ENCODE measurements at regions not wholly inside any gene's neighbourhood (a gene's known extent, or its start where the extent isn't known, plus 50 kb on each side); places are given as distances from the start of the nearest gene placed in this dataset.
"Not testable (repeated sequence)": the region's sequence is repeated elsewhere in the genome, so short reads cannot be mapped to it uniquely, and the experiment has no call there.

DNA sequence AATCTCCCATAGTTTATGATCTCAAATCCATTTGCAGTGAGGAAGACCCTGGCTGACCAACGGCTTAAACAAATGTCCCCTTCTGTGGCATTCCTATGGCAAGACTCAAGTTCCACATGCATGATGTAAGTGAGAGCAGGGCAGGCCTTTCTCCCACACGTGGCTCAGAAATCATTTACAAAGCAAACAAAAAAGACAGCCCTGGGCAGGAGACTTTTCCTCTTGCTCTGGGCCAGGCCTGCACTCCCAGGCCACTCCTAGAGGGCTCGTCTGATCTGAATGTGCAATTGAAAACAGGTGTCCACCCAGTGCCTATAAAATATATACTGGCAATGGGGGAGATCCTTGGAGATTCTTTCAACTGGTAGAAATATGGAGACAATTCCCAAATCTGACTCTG, 123.1 kb downstream of the DMRT2 start:
- Mint-ChIP-seq H3K27ac (ENCODE audit: unreplicated experiment) (no peak overlapping the region), H3K36me3 (ENCODE audit: unreplicated experiment) (no peaks in the 10 kb centered on the region), H3K4me3 (ENCODE audit: unreplicated experiment) (no peak overlapping the region), H3K4me1 (ENCODE audit: unreplicated experiment) (no peaks in the 10 kb centered on the region), H3K9me3 (ENCODE audit: unreplicated experiment) (peaks cover 16% of the 10 kb centered on the region), H3K27me3 (ENCODE audit: unreplicated experiment) (no peaks in the 10 kb centered on the region)
- TF ChIP-seq CTCF (IDR thresholded peaks at IDR 0.05), result no peak
- DNase-seq (ENCODE audit: extremely low spot score, unreplicated experiment), result no peak

DNA sequence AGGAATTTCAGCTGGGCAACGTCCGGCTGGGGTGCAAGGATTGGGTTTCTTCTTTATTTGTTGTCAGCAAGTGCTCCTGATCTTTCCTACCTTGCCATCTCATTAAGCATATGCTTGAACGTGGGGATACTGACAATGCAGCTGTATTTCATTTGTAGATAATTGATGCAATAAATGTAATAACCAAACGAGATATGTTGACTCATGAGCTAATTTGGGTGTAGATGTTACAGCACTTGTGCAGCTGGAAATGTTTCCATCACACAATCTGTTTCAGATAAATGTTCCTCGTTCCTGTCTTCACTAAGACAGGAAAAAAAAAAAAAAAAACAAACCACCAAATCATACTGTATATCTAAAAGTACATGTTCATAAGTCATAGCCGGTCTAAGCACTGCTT, 123.8 kb downstream of the DMRT2 start:
- Mint-ChIP-seq H3K27ac (ENCODE audit: unreplicated experiment) (no peak overlapping the region), H3K4me3 (ENCODE audit: unreplicated experiment) (no peak overlapping the region), H3K9me3 (ENCODE audit: unreplicated experiment) (peaks cover 13% of the 10 kb centered on the region), H3K4me1 (ENCODE audit: unreplicated experiment) (no peaks in the 10 kb centered on the region), H3K27me3 (ENCODE audit: unreplicated experiment) (no peaks in the 10 kb centered on the region), H3K36me3 (ENCODE audit: unreplicated experiment) (no peaks in the 10 kb centered on the region)
- no peak for DNase-seq (ENCODE audit: extremely low spot score, unreplicated experiment)
- TF ChIP-seq CTCF (IDR thresholded peaks at IDR 0.05), result no peak

DNA sequence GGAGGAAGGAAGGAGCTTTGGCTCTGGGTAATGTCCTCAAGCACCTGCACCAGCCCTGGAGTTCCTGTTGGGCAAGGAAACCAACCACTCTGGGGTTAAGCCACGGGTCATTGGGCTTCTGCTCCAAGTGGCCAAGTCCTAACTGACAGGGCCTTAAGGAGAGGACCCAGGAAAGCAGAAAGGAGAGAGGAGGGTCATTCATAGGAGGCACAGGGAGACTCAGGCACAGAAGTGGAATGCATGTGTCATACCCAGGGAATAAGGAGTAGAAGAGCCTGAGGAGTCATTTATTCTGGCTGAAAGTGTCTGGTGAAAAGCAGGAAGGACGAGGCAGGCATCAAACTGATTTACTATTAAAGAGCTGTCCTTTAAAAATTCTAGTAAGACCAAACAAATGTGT, 129.2 kb downstream of the DMRT2 start:
- no peak overlapping the region for H3K4me3 Mint-ChIP-seq (ENCODE audit: unreplicated experiment)
- no peak overlapping the region for H3K27ac Mint-ChIP-seq (ENCODE audit: unreplicated experiment)
- peaks cover 17% of the 10 kb centered on the region for H3K9me3 Mint-ChIP-seq (ENCODE audit: unreplicated experiment)
- H3K4me1 Mint-ChIP-seq (ENCODE audit: unreplicated experiment), result no peaks in the 10 kb centered on the region
- TF ChIP-seq CTCF (IDR thresholded peaks at IDR 0.05), result no peak
- DNase-seq (ENCODE audit: extremely low spot score, unreplicated experiment), result no peak
- H3K36me3 Mint-ChIP-seq (ENCODE audit: unreplicated experiment), result no peaks in the 10 kb centered on the region
- no peaks in the 10 kb centered on the region for H3K27me3 Mint-ChIP-seq (ENCODE audit: unreplicated experiment)

- H3K27me3 Mint-ChIP-seq (ENCODE audit: unreplicated experiment), result no peaks in the 10 kb centered on the region
- peaks cover 34% of the 10 kb centered on the region for H3K9me3 Mint-ChIP-seq (ENCODE audit: unreplicated experiment)
- no peak for TF ChIP-seq CTCF (IDR thresholded peaks at IDR 0.05)
- no peaks in the 10 kb centered on the region for H3K4me1 Mint-ChIP-seq (ENCODE audit: unreplicated experiment)
- H3K4me3 Mint-ChIP-seq (ENCODE audit: unreplicated experiment), result no peak overlapping the region
- no peak for DNase-seq (ENCODE audit: extremely low spot score, unreplicated experiment)
- H3K27ac Mint-ChIP-seq (ENCODE audit: unreplicated experiment), result no peak overlapping the region
- no peaks in the 10 kb centered on the region for H3K36me3 Mint-ChIP-seq (ENCODE audit: unreplicated experiment)
Measured at GRCh38 chr9:1184146-1184545, 134.0 kb downstream of the DMRT2 start.

- H3K27me3 Mint-ChIP-seq (ENCODE audit: unreplicated experiment); DNase-seq (ENCODE audit: extremely low spot score, unreplicated experiment); H3K27ac Mint-ChIP-seq (ENCODE audit: unreplicated experiment); H3K4me1 Mint-ChIP-seq (ENCODE audit: unreplicated experiment); H3K4me3 Mint-ChIP-seq (ENCODE audit: unreplicated experiment); H3K36me3 Mint-ChIP-seq (ENCODE audit: unreplicated experiment): not testable (repeated sequence)
- H3K9me3 Mint-ChIP-seq (ENCODE audit: unreplicated experiment), result peaks cover 31% of the 10 kb centered on the region
Measured at GRCh38 chr9:1187137-1187536, 137.0 kb downstream of the DMRT2 start.

- H3K9me3 Mint-ChIP-seq (ENCODE audit: unreplicated experiment), result peaks cover 12% of the 10 kb centered on the region
- H3K27me3 Mint-ChIP-seq (ENCODE audit: unreplicated experiment); H3K36me3 Mint-ChIP-seq (ENCODE audit: unreplicated experiment); H3K4me3 Mint-ChIP-seq (ENCODE audit: unreplicated experiment); H3K4me1 Mint-ChIP-seq (ENCODE audit: unreplicated experiment); H3K27ac Mint-ChIP-seq (ENCODE audit: unreplicated experiment); DNase-seq (ENCODE audit: extremely low spot score, unreplicated experiment): not testable (repeated sequence)
Measured at GRCh38 chr9:1195636-1196035, 145.5 kb downstream of the DMRT2 start.

Measured in osteocyte (in vitro differentiated cells).